D341Med (cell line): ENCODE measurements at regions not wholly inside any gene's neighbourhood (a gene's known extent, or its start where the extent isn't known, plus 50 kb on each side); places are given as distances from the start of the nearest gene placed in this dataset.
"Not testable (repeated sequence)": the region's sequence is repeated elsewhere in the genome, so short reads cannot be mapped to it uniquely, and the experiment has no call there.

Source experiments
- DNase-seq: peaks from one replicate; pipeline ENCODE4 v3.0.0; 2012; ENCODE audit warnings: low spot score

- DNase-seq = no peak
These were observed 68.5 kb downstream of the TMCO5A start for GRCh38 chr15:38002883-38003477.

- no peak for DNase-seq
These were observed 69.9 kb downstream of the TMCO5A start for GRCh38 chr15:38004218-38004861.

- DNase-seq = no peak
These were observed 71.7 kb downstream of the TMCO5A start for GRCh38 chr15:38005953-38006808.

- no peak for DNase-seq
These were observed 76.0 kb downstream of the TMCO5A start for GRCh38 chr15:38010395-38010794.

GRCh38 chr15:38012894-38013293 is 78.5 kb downstream of the TMCO5A start:
- DNase-seq = no peak

GRCh38 chr15:38017721-38018120 is 83.3 kb downstream of the TMCO5A start:
- no peak for DNase-seq

- DNase-seq = no peak
These were observed 84.6 kb downstream of the TMCO5A start for GRCh38 chr15:38019066-38019465.

GRCh38 chr15:38021259-38021658 is 86.8 kb downstream of the TMCO5A start:
- DNase-seq = no peak

- DNase-seq = no peak
These were observed 90.1 kb downstream of the TMCO5A start for GRCh38 chr15:38024293-38025091.

GRCh38 chr15:38025656-38026055 is 91.2 kb downstream of the TMCO5A start:
- not testable (repeated sequence) for DNase-seq

- no peak for DNase-seq
These were observed 94.4 kb downstream of the TMCO5A start for GRCh38 chr15:38028869-38029268.

- DNase-seq = no peak
These were observed 95.3 kb downstream of the TMCO5A start for GRCh38 chr15:38029736-38030135.

- no peak for DNase-seq
These were observed 96.2 kb downstream of the TMCO5A start for GRCh38 chr15:38030609-38031008.

GRCh38 chr15:38035701-38036100 is 101.3 kb downstream of the TMCO5A start:
- no peak for DNase-seq

GRCh38 chr15:38036790-38037338 is 102.4 kb downstream of the TMCO5A start:
- no peak for DNase-seq

- no peak for DNase-seq
These were observed 104.4 kb downstream of the TMCO5A start for GRCh38 chr15:38038659-38039442.

GRCh38 chr15:38040615-38041014 is 106.2 kb downstream of the TMCO5A start:
- DNase-seq = no peak

GRCh38 chr15:38041576-38041975 is 107.1 kb downstream of the TMCO5A start:
- DNase-seq = no peak

- DNase-seq = no peak
These were observed 107.8 kb downstream of the TMCO5A start for GRCh38 chr15:38042211-38042610.

GRCh38 chr15:38042707-38043445 is 108.4 kb downstream of the TMCO5A start:
- DNase-seq = no peak
